GM12878 (cell line): ENCODE measurements at regions not wholly inside any gene's neighbourhood (a gene's known extent, or its start where the extent isn't known, plus 50 kb on each side); places are given as distances from the start of the nearest gene placed in this dataset.

Source experiments
- EGR1 ChIP-seq, 2 experiments: IDR thresholded peaks; 1 replicate in 1 of 2; 2 replicates in 1 of 2; pipeline ENCODE4 v1.6.1; 2011 to 2012; ENCODE audit warnings: low read depth in 2 of 2, low read length in 2 of 2, borderline replicate concordance in 1 of 2, mild to moderate bottlenecking in 1 of 2, moderate library complexity in 1 of 2
- ESRRA ChIP-seq: IDR thresholded peaks from 2 replicates; pipeline ENCODE4 v1.6.1; 2012; ENCODE audit warnings: mild to moderate bottlenecking, low read length, improper control_type of control experiment
- RCOR1 ChIP-seq: conservative IDR thresholded peaks from 2 replicates; pipeline ENCODE4 v1.6.1; 2012; ENCODE audit warnings: low read depth, low read length, improper control_type of control experiment
- SMAD1 ChIP-seq: fragments of 450-650 bp; IDR thresholded peaks from 2 replicates; pipeline ENCODE4 v1.6.1; 2018; ENCODE audit warnings: mild to moderate bottlenecking, low read depth; ENCODE audit not compliant: partially characterized antibody
- TF ChIP-seq, protein P1 (sequence below), 3 experiments: IDR thresholded peaks in 2 of 3; conservative IDR thresholded peaks in 1 of 3; 2 replicates each; pipeline ENCODE4 v1.5.1; 2011; ENCODE audit warnings: low read depth in 3 of 3, low read length in 3 of 3, mild to moderate bottlenecking in 3 of 3, control low read depth in 2 of 3, moderate library complexity in 2 of 3, inconsistent platforms in 1 of 3, mixed read lengths in 1 of 3; ENCODE audit not compliant: control insufficient read depth in 2 of 3, insufficient read depth in 1 of 3; ENCODE audit errors: extremely low read depth in 1 of 3

DNA sequence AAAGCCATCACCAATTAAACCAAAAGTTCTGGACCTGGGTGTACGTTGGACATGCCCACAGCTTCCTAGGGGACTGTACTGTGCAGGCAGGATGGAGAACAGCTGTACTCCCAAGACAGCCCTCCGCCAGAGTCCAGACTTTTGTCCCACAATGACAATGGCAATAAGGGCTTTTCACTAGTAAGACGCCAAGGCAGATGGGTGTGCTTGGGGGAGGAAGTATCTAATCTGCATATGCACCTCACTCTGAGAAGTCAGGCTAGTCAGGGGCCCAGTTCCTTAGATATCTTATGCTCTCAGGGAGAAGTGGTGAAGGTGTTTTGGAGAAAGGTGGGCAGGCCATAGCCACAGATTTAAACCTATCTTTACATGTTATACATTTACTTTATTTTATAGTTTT is 85.1 kb upstream of the USP47 start:
- TF ChIP-seq, protein P1, sequence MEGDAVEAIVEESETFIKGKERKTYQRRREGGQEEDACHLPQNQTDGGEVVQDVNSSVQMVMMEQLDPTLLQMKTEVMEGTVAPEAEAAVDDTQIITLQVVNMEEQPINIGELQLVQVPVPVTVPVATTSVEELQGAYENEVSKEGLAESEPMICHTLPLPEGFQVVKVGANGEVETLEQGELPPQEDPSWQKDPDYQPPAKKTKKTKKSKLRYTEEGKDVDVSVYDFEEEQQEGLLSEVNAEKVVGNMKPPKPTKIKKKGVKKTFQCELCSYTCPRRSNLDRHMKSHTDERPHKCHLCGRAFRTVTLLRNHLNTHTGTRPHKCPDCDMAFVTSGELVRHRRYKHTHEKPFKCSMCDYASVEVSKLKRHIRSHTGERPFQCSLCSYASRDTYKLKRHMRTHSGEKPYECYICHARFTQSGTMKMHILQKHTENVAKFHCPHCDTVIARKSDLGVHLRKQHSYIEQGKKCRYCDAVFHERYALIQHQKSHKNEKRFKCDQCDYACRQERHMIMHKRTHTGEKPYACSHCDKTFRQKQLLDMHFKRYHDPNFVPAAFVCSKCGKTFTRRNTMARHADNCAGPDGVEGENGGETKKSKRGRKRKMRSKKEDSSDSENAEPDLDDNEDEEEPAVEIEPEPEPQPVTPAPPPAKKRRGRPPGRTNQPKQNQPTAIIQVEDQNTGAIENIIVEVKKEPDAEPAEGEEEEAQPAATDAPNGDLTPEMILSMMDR (IDR thresholded peaks at IDR 0.05 in 2 of 3, conservative IDR thresholded peaks at IDR 0.05 in 1 of 3; ENCODE audit: control insufficient read depth in 2 of 3, extremely low read depth in 1 of 3, insufficient read depth in 1 of 3, low read depth in 3 of 3, low read length in 3 of 3) = no peak
- no peak for TF ChIP-seq EGR1 (IDR thresholded peaks at IDR 0.05; ENCODE audit: borderline replicate concordance in 1 of 2, low read depth in 2 of 2, low read length in 2 of 2)
- TF ChIP-seq SMAD1 = no peak
- TF ChIP-seq RCOR1 = no peak
- TF ChIP-seq ESRRA = no peak
